ENCODE measurements at regions not wholly inside any gene's neighbourhood (a gene's known extent, or its start where the extent isn't known, plus 50 kb on each side); places are given as distances from the start of the nearest gene placed in this dataset.
"Not testable (repeated sequence)": the region's sequence is repeated elsewhere in the genome, so short reads cannot be mapped to it uniquely, and the experiment has no call there.

DNA sequence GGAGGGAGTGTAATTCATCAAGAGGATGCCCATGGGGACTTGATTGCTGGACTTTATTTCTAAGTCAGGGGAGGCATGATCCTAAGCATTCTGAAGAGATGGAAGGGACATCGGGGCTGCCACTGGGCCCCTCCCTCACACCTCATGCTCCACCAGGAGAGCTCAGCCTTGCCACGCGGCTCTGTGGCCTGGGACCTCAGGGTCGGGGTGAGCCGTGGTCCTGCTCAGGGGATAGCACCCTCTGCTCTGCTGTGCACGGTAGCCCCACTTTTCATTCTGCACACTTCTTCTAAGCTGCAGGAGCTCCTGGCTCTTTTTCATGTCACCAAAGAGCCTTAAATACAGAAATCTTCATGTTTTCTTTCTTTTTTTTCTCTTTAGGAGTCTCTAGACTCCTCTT lies 75.5 kb upstream of the DPP6 start:
- H3K9ac ChIP-seq (ENCODE audit: low read depth, low read length); H3K9me3 ChIP-seq (ENCODE audit: insufficient read depth, low read depth, low read length); H3K4me1 ChIP-seq (ENCODE audit: insufficient read depth, low read length); H3K4me3 ChIP-seq (ENCODE audit: low read length); H3K27ac ChIP-seq (ENCODE audit: low read length); H3K27me3 ChIP-seq (ENCODE audit: insufficient read depth, low read length); H3K36me3 ChIP-seq (ENCODE audit: insufficient read depth, low read depth, low read length): not testable (repeated sequence)

DNA sequence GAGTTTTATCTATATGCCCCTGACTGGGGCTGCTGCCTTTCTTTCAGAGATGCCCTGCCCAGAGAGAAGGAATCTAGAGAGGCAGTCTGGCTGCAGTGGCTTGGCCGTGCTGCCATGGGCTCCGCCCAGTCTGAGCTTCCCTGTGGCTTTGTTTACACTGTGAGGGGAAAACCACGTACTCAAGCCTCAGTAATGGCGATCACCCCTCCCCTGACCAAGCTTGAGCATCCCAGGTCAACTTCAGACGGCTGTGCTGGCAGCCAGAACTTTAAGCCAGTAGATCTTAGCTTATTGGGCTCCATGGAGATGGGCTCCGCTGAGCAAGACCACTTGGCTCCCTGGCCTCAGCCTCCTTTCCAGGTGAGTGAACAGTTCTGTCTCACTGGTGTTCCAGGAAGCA lies 69.0 kb upstream of the DPP6 start:
- H3K4me1 ChIP-seq (ENCODE audit: insufficient read depth, low read length); H3K36me3 ChIP-seq (ENCODE audit: insufficient read depth, low read depth, low read length); H3K4me3 ChIP-seq (ENCODE audit: low read length); H3K9ac ChIP-seq (ENCODE audit: low read depth, low read length); H3K27ac ChIP-seq (ENCODE audit: low read length); H3K27me3 ChIP-seq (ENCODE audit: insufficient read depth, low read length); H3K9me3 ChIP-seq (ENCODE audit: insufficient read depth, low read depth, low read length): not testable (repeated sequence)

DNA sequence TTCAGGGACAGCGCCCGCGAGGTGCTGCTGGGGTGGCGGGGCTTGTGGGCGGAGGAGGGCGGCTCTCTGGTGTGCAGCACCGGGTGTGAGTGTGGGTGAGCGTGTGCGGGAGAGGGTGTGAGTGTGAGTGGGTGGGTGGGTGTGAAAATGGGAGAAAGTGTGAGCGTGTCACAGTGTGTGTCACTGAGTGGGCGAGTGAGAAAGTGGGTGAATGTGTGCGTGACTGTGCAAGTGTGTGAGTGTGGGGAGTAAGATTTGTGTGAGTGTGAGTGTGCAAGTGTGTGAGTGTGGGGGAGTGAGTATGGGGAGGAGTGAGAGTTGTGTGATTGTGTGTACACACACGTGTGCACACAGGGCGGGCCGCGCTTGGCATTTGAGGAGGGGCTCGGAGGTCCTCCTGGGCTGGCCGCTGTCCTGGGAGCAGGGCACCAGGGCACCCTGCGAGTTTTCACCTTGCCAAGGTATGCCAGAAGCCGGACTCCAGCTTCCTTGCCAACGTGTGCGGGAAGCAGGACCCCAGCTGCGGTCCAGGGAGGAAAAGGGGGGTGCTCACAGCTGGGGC lies 63.1 kb upstream of the DPP6 start:
- not testable (repeated sequence) for H3K9me3 ChIP-seq (ENCODE audit: insufficient read depth, low read depth, low read length); H3K27me3 ChIP-seq (ENCODE audit: insufficient read depth, low read length); H3K4me3 ChIP-seq (ENCODE audit: low read length); H3K9ac ChIP-seq (ENCODE audit: low read depth, low read length); H3K4me1 ChIP-seq (ENCODE audit: insufficient read depth, low read length); H3K27ac ChIP-seq (ENCODE audit: low read length); H3K36me3 ChIP-seq (ENCODE audit: insufficient read depth, low read depth, low read length)

GRCh38 chr7:153989742-153990425 lies 62.3 kb upstream of the DPP6 start:
- H3K4me1 ChIP-seq (ENCODE audit: insufficient read depth, low read length); H3K9me3 ChIP-seq (ENCODE audit: insufficient read depth, low read depth, low read length); H3K36me3 ChIP-seq (ENCODE audit: insufficient read depth, low read depth, low read length); H3K9ac ChIP-seq (ENCODE audit: low read depth, low read length); H3K4me3 ChIP-seq (ENCODE audit: low read length); H3K27ac ChIP-seq (ENCODE audit: low read length); H3K27me3 ChIP-seq (ENCODE audit: insufficient read depth, low read length): not testable (repeated sequence)

DNA sequence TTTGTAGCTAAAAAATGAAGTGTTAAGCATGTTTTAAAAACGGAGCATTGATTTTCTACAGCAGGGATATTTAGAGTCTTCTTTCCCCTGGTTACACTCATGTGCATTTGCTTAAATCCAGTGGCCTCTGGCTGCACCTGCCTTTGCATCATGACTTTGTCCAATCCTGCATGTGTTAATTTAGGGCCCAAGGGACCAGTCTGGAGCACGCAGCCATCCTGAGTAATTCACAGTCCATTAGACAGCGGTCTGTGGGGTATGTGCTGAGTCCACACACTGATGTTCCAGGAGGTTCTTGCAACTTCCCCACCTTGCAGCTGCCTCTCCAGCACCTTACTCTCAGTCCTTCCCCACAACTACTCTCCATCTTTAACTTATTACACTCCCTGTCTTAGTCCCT lies 60.7 kb upstream of the DPP6 start:
- H3K9ac ChIP-seq (ENCODE audit: low read depth, low read length); H3K27me3 ChIP-seq (ENCODE audit: insufficient read depth, low read length); H3K9me3 ChIP-seq (ENCODE audit: insufficient read depth, low read depth, low read length); H3K4me1 ChIP-seq (ENCODE audit: insufficient read depth, low read length); H3K36me3 ChIP-seq (ENCODE audit: insufficient read depth, low read depth, low read length); H3K27ac ChIP-seq (ENCODE audit: low read length); H3K4me3 ChIP-seq (ENCODE audit: low read length): not testable (repeated sequence)

DNA sequence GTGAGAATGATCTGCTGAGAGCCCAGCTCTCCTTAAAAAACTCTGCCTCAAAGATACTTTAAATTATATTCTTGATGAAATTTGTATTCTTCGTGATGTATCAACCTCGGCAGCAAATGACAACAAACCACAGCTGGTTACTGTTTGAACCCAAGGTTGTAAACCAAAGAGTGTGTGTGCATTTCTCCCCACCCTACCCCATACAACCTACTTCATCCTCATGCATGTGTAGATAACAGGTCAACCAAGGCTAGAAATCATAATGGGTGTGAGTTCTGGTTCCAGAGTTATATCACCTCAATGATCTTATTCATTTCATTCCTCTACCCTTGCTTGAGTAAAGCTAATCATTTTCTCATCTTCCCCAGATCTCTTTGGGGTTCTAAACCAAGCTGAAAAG lies 58.8 kb upstream of the DPP6 start:
- H3K4me3 ChIP-seq (ENCODE audit: low read length); H3K36me3 ChIP-seq (ENCODE audit: insufficient read depth, low read depth, low read length); H3K27me3 ChIP-seq (ENCODE audit: insufficient read depth, low read length); H3K27ac ChIP-seq (ENCODE audit: low read length); H3K9me3 ChIP-seq (ENCODE audit: insufficient read depth, low read depth, low read length); H3K4me1 ChIP-seq (ENCODE audit: insufficient read depth, low read length); H3K9ac ChIP-seq (ENCODE audit: low read depth, low read length): not testable (repeated sequence)

- not testable (repeated sequence) for H3K27me3 ChIP-seq (ENCODE audit: insufficient read depth, low read length); H3K4me3 ChIP-seq (ENCODE audit: low read length); H3K36me3 ChIP-seq (ENCODE audit: insufficient read depth, low read depth, low read length); H3K9me3 ChIP-seq (ENCODE audit: insufficient read depth, low read depth, low read length); H3K27ac ChIP-seq (ENCODE audit: low read length); H3K4me1 ChIP-seq (ENCODE audit: insufficient read depth, low read length); H3K9ac ChIP-seq (ENCODE audit: low read depth, low read length)
These were observed 53.3 kb upstream of the DPP6 start for GRCh38 chr7:153998896-153999295.

All from iPS-20b (cell line).